Frontal cortex (tissue), 3 donors: ENCODE measurements at regions not wholly inside any gene's neighbourhood (a gene's known extent, or its start where the extent isn't known, plus 50 kb on each side); places are given as distances from the start of the nearest gene placed in this dataset.
"Not testable (repeated sequence)": the region's sequence is repeated elsewhere in the genome, so short reads cannot be mapped to it uniquely, and the experiment has no call there.

Source experiments
- DNase-seq, 2 donors: peaks; one replicate each; pipeline ENCODE4 v3.0.0; 2012; ENCODE audit warnings: low spot score in 2 of 2
- FAIRE-seq: peaks from 2 replicates; lab custom pipeline; 2012; peaks lifted over from hg19 to GRCh38; lab: Jason Lieb, UNC
- donor health status: control.
- donor health status: control.
- donor health status: control.

- FAIRE-seq (no peak), DNase-seq (no peak)
These were observed 713.6 kb downstream of the SLC4A3 start for GRCh38 chr2:220341014-220341413.

- DNase-seq (no peak), FAIRE-seq (no peak)
These were observed 719.5 kb downstream of the SLC4A3 start for GRCh38 chr2:220346919-220347318.

- DNase-seq (no peak), FAIRE-seq (no peak)
These were observed 720.2 kb downstream of the SLC4A3 start for GRCh38 chr2:220347626-220348025.

GRCh38 chr2:220348206-220348605, 720.8 kb downstream of the SLC4A3 start:
- DNase-seq (no peak), FAIRE-seq (no peak)

GRCh38 chr2:220353897-220354296, 726.5 kb downstream of the SLC4A3 start:
- no peak for FAIRE-seq
- no peak for DNase-seq

- DNase-seq, result no peak
- no peak for FAIRE-seq
These were observed 728.6 kb downstream of the SLC4A3 start for GRCh38 chr2:220356076-220356475.

GRCh38 chr2:220365023-220365422, 737.6 kb downstream of the SLC4A3 start:
- FAIRE-seq (no peak), DNase-seq (no peak)

- FAIRE-seq, result no peak
- DNase-seq, result no peak
These were observed 739.3 kb downstream of the SLC4A3 start for GRCh38 chr2:220366765-220367164.

- FAIRE-seq, result no peak
- no peak for DNase-seq
These were observed 743.3 kb downstream of the SLC4A3 start for GRCh38 chr2:220370764-220371163.

- no peak for FAIRE-seq
These were observed 743.8 kb downstream of the SLC4A3 start for GRCh38 chr2:220371211-220371610.

GRCh38 chr2:220373878-220374277, 746.4 kb downstream of the SLC4A3 start:
- no peak for FAIRE-seq
- DNase-seq, result no peak

More at GRCh38 chr2:220371211-220371610, 743.8 kb downstream of the SLC4A3 start:
- DNase-seq, result no peak

GRCh38 chr2:220374282-220374681, 746.9 kb downstream of the SLC4A3 start:
- no peak for DNase-seq
- FAIRE-seq, result no peak

GRCh38 chr2:220377482-220378155, 750.2 kb downstream of the SLC4A3 start:
- DNase-seq (no peak), FAIRE-seq (no peak)

GRCh38 chr2:220387758-220388157, 760.3 kb downstream of the SLC4A3 start:
- FAIRE-seq, result not testable (repeated sequence)

GRCh38 chr2:220393711-220394110, 766.3 kb downstream of the SLC4A3 start:
- no peak for FAIRE-seq
- DNase-seq, result no peak

More at GRCh38 chr2:220387758-220388157, 760.3 kb downstream of the SLC4A3 start:
- not testable (repeated sequence) for DNase-seq

GRCh38 chr2:220394433-220394832, 767.0 kb downstream of the SLC4A3 start:
- no peak for FAIRE-seq
- DNase-seq, result no peak

GRCh38 chr2:220396287-220396686, 768.9 kb downstream of the SLC4A3 start:
- no peak for DNase-seq
- no peak for FAIRE-seq

- FAIRE-seq (no peak), DNase-seq (no peak)
These were observed 782.9 kb downstream of the SLC4A3 start for GRCh38 chr2:220410296-220410695.

- FAIRE-seq, result no peak
These were observed 790.1 kb downstream of the SLC4A3 start for GRCh38 chr2:220417503-220417902.

GRCh38 chr2:220419647-220420046, 792.2 kb downstream of the SLC4A3 start:
- FAIRE-seq, result no peak
- no peak for DNase-seq

More at GRCh38 chr2:220417503-220417902, 790.1 kb downstream of the SLC4A3 start:
- DNase-seq, result no peak

- DNase-seq, result no peak
- FAIRE-seq, result no peak
These were observed 793.4 kb downstream of the SLC4A3 start for GRCh38 chr2:220420820-220421219.

- FAIRE-seq (no peak), DNase-seq (no peak)
These were observed 795.2 kb downstream of the SLC4A3 start for GRCh38 chr2:220422676-220423075.
